Colonic mucosa (tissue), 4 donors: ENCODE measurements at regions not wholly inside any gene's neighbourhood (a gene's known extent, or its start where the extent isn't known, plus 50 kb on each side); places are given as distances from the start of the nearest gene placed in this dataset.

Source experiments
- DNase-seq: peaks from one replicate; pipeline ENCODE4 v3.0.0-alpha.2; 2020
- H3K27ac ChIP-seq: fragments of 200-600 bp; one replicate; pipeline ENCODE4 v1.8.0; 2021
- H3K27me3 ChIP-seq: fragments of 200-600 bp; one replicate; pipeline ENCODE4 v1.8.0; 2021
- H3K36me3 ChIP-seq: fragments of 200-600 bp; one replicate; pipeline ENCODE4 v1.8.0; 2021
- H3K4me1 ChIP-seq: fragments of 200-600 bp; one replicate; pipeline ENCODE4 v1.8.0; 2021; ENCODE audit warnings: mild to moderate bottlenecking
- H3K4me3 ChIP-seq: fragments of 200-600 bp; one replicate; pipeline ENCODE4 v1.8.0; 2021
- H3K9ac ChIP-seq, 2 donors: one replicate each; pipeline ENCODE4 v1.7.0; 2013; ENCODE audit warnings: control low read depth in 2 of 2, low read depth in 2 of 2, low read length in 2 of 2
- H3K9me3 ChIP-seq: fragments of 200-600 bp; one replicate; pipeline ENCODE4 v1.8.0; 2021
- intact Hi-C: fragments of 100-400 bp; cut with DNase I; formaldehyde crosslinking; loops from one replicate; pipeline ENCODE4 v1.14.1; 2022
- TF ChIP-seq, protein P1 (sequence below): fragments of 200-600 bp; IDR thresholded peaks from one replicate; pipeline ENCODE4 v1.8.0; 2022; ENCODE audit warnings: antibody characterized with exemption, mild to moderate bottlenecking
- donor health status: healthy.
- donor health status: DM: no; HTN: no; CAD: no.
- donor health status: DM: no; HTN: no; CAD: no.

DNA sequence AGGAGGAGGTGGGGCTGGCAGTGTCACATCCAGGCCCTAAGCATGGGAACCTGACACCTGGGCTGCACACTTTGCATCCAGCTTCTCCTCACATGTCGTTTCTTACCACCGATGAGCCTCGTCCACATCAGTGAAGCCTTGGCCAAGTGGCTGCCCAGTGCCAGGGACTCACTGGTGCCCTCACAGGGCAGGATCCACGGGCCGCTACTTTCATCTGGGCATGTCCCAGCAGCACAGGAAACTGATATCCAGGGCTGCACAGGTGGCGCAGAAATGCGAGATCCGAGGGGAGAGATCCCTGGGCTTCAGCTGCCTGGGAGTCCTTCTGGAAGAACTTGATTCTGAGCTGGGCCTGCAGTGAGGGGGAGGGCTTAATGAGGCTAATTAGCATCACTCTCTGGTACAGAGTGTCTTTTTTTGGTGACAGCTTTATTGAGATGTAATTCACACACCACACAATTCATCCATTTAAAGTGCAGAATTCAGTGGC, 291.6 kb upstream of the HDAC4 start:
- DNase-seq, result peak; percentile 12
- TF ChIP-seq, protein P1, sequence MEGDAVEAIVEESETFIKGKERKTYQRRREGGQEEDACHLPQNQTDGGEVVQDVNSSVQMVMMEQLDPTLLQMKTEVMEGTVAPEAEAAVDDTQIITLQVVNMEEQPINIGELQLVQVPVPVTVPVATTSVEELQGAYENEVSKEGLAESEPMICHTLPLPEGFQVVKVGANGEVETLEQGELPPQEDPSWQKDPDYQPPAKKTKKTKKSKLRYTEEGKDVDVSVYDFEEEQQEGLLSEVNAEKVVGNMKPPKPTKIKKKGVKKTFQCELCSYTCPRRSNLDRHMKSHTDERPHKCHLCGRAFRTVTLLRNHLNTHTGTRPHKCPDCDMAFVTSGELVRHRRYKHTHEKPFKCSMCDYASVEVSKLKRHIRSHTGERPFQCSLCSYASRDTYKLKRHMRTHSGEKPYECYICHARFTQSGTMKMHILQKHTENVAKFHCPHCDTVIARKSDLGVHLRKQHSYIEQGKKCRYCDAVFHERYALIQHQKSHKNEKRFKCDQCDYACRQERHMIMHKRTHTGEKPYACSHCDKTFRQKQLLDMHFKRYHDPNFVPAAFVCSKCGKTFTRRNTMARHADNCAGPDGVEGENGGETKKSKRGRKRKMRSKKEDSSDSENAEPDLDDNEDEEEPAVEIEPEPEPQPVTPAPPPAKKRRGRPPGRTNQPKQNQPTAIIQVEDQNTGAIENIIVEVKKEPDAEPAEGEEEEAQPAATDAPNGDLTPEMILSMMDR, result no peak

GRCh38 chr2:239691720-239692119, 290.9 kb upstream of the HDAC4 start:
- H3K9ac ChIP-seq, result no peak overlapping the region
- intact Hi-C loops, result no loop called here
- TF ChIP-seq, protein P1, result no peak
- no peak overlapping the region for H3K4me3 ChIP-seq
- no peaks in the 10 kb centered on the region for H3K27me3 ChIP-seq
- DNase-seq, result peak; percentile 9
- H3K27ac ChIP-seq, result no peak overlapping the region
- H3K9me3 ChIP-seq, result no peaks in the 10 kb centered on the region
- H3K36me3 ChIP-seq, result no peaks in the 10 kb centered on the region
- no peaks in the 10 kb centered on the region for H3K4me1 ChIP-seq

More for the DNA sequence above, 291.6 kb upstream of the HDAC4 start:
- no peak overlapping the region for H3K27ac ChIP-seq
- H3K27me3 ChIP-seq, result no peaks in the 10 kb centered on the region
- no peaks in the 10 kb centered on the region for H3K4me1 ChIP-seq
- H3K9me3 ChIP-seq, result no peaks in the 10 kb centered on the region
- no peak overlapping the region for H3K4me3 ChIP-seq
- no peak overlapping the region for H3K9ac ChIP-seq
- intact Hi-C loops, result no loop called here
- H3K36me3 ChIP-seq, result no peaks in the 10 kb centered on the region

DNA sequence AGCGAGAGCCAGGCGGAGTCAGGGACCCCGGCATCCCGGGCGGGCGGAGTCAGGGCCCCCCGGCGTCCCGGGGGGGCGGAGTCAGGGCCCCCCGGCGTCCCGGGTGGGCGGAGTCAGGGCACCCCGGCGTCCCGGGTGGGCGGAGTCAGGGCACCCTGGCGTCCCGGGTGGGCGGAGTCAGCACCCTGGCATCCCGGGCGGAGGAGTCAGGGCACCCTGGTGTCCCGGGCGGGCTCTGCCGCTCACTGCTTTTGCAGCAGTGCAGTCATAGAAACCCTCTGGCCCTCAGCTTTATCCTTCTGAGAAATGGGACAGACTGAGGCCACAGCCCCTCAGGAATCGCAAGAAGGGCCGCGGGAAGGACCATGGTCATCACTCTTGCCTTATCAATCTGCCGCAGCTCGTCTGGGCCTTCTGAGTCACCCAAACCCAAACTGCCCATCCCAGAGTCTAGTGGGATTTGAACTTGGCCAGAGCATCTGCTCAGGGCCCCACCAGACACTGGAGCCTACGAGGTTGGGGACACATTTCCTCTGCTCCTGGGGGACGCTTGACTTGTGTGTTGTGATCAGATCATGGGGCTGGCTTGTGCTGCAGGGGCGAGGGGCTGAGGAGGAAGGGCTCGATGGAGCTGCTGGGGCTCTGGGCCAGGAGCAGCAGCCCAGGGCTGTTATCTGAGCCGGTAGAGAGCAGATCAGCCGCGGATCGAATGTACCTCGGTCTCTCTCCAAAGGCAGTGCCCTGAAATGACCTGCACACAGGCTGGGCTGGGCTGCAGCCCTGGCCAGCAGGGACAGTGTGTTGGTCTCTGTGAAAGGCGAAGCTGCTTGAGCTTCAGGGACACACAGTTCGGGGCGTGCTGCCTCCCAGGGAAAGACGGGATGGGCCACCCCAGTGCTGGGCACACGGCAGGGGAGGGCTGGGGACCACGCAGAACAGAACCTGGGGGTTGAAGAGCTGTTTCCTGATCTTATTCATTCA, 290.1 kb upstream of the HDAC4 start:
- TF ChIP-seq, protein P1, result no peak

DNA sequence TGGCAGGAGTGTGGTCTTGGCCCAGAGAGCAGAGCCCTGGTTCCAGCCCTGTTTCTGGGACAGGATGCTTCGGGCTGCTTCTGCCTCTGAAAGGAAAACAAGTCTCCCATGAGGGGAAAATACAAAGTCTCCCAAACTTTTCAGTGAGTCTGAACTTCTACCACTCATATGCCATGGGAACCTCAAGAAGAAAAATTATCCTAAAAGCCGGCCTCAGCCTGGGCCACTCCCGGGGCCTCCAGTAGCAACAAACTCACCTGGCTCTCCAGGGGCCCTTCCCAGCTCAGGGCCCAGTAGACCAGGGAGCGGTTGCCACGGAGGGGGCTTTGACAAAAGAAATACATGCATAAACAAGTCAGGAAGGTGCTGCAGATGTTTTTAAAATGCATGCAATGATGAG, 289.2 kb upstream of the HDAC4 start:
- intact Hi-C loops, result no loop called here
- DNase-seq, result peak; percentile 4

More for the DNA sequence above, 290.1 kb upstream of the HDAC4 start:
- DNase-seq, result peak; percentile 10
- no peaks in the 10 kb centered on the region for H3K36me3 ChIP-seq
- H3K9me3 ChIP-seq, result no peaks in the 10 kb centered on the region
- H3K4me1 ChIP-seq, result no peaks in the 10 kb centered on the region
- no peaks in the 10 kb centered on the region for H3K27me3 ChIP-seq
- H3K9ac ChIP-seq, result no peak overlapping the region
- H3K27ac ChIP-seq, result no peak overlapping the region
- intact Hi-C loops, result no loop called here
- no peak overlapping the region for H3K4me3 ChIP-seq

GRCh38 chr2:239689410-239689809, 288.6 kb upstream of the HDAC4 start:
- peak; percentile 3 for DNase-seq
- no peaks in the 10 kb centered on the region for H3K4me1 ChIP-seq
- no peak overlapping the region for H3K4me3 ChIP-seq
- no peak overlapping the region for H3K27ac ChIP-seq
- H3K27me3 ChIP-seq, result no peaks in the 10 kb centered on the region
- H3K9ac ChIP-seq, result no peak overlapping the region
- no peaks in the 10 kb centered on the region for H3K36me3 ChIP-seq
- TF ChIP-seq, protein P1, result no peak
- intact Hi-C loops, result no loop called here
- no peaks in the 10 kb centered on the region for H3K9me3 ChIP-seq

More for the DNA sequence above, 289.2 kb upstream of the HDAC4 start:
- H3K4me3 ChIP-seq, result no peak overlapping the region
- H3K9me3 ChIP-seq, result no peaks in the 10 kb centered on the region
- H3K36me3 ChIP-seq, result no peaks in the 10 kb centered on the region
- TF ChIP-seq, protein P1, result no peak
- no peak overlapping the region for H3K9ac ChIP-seq
- H3K27me3 ChIP-seq, result no peaks in the 10 kb centered on the region
- no peak overlapping the region for H3K27ac ChIP-seq
- H3K4me1 ChIP-seq, result no peaks in the 10 kb centered on the region
